Subcutaneous abdominal adipose tissue (tissue), 5 donors: ENCODE measurements at regions not wholly inside any gene's neighbourhood (a gene's known extent, or its start where the extent isn't known, plus 50 kb on each side); places are given as distances from the start of the nearest gene placed in this dataset.

Source experiments
- H3K27ac ChIP-seq: one replicate; pipeline ENCODE4 v1.7.0; 2013; ENCODE audit warnings: low read depth, mild to moderate bottlenecking, inconsistent platforms, low read length, moderate library complexity
- H3K27me3 ChIP-seq, 5 donors: one replicate each; pipeline ENCODE4 v1.7.0; 2013; ENCODE audit warnings: low read length in 5 of 5, inconsistent platforms in 1 of 5; ENCODE audit not compliant: control insufficient read depth in 5 of 5, insufficient read depth in 4 of 5
- H3K36me3 ChIP-seq, 5 donors: one replicate each; pipeline ENCODE4 v1.7.0; 2013; ENCODE audit warnings: low read length in 5 of 5; ENCODE audit not compliant: control insufficient read depth in 5 of 5, insufficient read depth in 5 of 5
- H3K4me1 ChIP-seq, 5 donors: one replicate each; pipeline ENCODE4 v1.7.0; 2013; ENCODE audit warnings: low read length in 5 of 5, mild to moderate bottlenecking in 3 of 5, moderate library complexity in 1 of 5; ENCODE audit not compliant: control insufficient read depth in 5 of 5, insufficient read depth in 5 of 5
- H3K4me3 ChIP-seq, 5 donors: one replicate each; pipeline ENCODE4 v1.7.0; 2013; ENCODE audit warnings: low read length in 5 of 5, low read depth in 1 of 5
- H3K9ac ChIP-seq, 5 donors: one replicate each; pipeline ENCODE4 v1.7.0; 2013; ENCODE audit warnings: low read length in 5 of 5, mild to moderate bottlenecking in 4 of 5, moderate library complexity in 3 of 5
- H3K9me3 ChIP-seq, 5 donors: one replicate each; pipeline ENCODE4 v1.7.0; 2013; ENCODE audit warnings: low read length in 5 of 5; ENCODE audit not compliant: control insufficient read depth in 5 of 5
- donor health status: healthy.
- donor health status: healthy.
- donor health status: healthy.
- donor health status: healthy.
- donor health status: healthy.

DNA sequence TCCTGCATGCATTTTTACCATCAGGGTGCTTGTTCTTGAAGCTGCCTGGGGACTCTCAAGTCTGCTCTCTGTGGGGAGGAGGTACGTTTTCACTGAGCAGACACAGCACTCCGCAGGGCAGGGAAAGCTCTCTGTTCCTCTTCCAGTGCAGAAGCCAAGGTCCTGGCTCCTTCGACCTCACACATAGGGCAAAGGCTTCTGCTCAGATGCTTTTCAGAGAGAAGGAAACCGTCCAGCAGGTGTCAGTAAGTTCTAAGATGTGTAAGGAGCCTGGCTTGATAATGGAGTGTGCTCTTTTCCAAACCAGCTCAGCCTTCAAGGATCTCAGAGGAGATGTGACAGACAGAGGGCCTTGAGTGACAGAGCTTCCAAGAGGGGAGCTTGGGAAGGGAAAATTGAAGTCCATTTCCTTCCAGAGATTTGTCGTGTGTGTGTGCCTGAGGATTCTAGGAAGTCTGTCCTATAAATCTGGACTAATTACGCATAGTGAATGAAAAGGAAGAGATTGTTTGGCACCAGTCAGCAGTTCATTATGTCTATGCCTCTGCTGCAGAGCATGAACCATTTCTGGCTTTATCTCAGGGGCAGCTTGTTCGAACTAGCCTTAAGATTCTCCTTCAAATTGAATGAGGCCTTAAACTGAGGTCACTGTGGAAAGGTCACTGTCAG, 67.3 kb upstream of the UPP2 start:
- peaks cover 0 to 5% (median 4%) of the 10 kb centered on the region in 5 donors for H3K4me1 ChIP-seq
- no peak overlapping the region for H3K27ac ChIP-seq
- no peaks in the 10 kb centered on the region for H3K36me3 ChIP-seq
- H3K4me3 ChIP-seq: no peak overlapping the region
- H3K27me3 ChIP-seq: no peaks in the 10 kb centered on the region
- no peak overlapping the region for H3K9ac ChIP-seq
- H3K9me3 ChIP-seq: no peaks in the 10 kb centered on the region

DNA sequence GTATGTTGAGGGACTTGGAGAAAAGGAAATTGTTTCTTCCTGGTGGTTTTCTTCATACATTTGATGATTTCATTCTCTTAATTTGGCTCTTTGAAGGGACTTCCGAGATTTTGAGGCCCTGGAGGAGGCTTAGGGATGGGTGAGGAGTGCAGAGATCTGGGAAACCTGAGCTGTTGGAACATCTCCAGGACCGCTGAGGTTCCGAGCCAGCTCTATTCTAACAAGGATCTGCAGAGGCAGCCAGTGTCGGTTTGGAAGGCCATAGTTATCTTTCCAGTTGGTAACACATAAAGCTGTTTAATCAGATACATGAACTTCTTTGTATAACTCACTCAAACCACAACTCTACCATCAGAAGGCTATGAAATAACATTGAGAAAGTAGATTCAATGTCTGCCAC, 70.3 kb upstream of the UPP2 start:
- Histone ChIP-seq H3K9me3 (no peaks in the 10 kb centered on the region), H3K4me1 (peaks cover 0 to 5% (median 4%) of the 10 kb centered on the region in 5 donors), H3K9ac (no peak overlapping the region), H3K27ac (no peak overlapping the region), H3K4me3 (no peak overlapping the region), H3K36me3 (no peaks in the 10 kb centered on the region), H3K27me3 (no peaks in the 10 kb centered on the region)

DNA sequence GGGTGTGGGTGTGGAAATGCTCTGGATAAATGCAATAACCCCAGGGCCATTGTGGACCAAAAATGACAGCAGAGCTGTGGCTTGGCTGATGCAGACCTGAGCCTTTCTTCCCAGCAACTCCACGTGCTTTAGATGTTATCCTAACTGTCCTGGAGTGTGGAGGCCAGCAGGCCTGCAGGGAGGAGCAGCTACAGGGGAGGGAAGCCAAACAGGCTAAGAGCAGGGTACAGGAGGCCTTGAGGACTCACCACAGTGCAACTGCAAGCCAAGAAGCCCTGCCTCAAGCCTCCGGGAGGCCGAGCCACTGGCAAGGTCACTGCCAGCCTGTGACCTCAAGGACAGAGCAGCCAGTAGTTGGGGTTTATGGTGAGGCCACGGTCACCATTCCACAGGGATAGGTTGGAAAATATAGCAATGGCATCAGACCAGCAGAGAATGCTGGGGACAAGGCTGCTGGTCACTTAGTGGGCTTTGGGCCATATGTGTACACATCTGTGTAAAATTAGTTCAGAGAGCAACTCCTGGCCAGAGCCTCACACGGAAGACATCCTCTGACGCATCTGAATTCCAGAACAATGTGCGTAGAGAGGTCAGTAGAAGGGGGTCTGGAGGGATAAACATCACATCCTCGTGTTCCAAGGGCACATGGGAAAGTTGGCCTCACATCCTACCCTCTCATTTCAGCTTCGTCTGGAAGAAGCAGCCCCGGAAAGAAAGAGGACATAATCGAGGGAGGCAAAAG, 76.2 kb upstream of the UPP2 start:
- no peak overlapping the region for H3K9ac ChIP-seq
- peaks cover 0 to 6% (median 0%) of the 10 kb centered on the region in 5 donors for H3K4me1 ChIP-seq
- H3K4me3 ChIP-seq: no peak overlapping the region
- H3K36me3 ChIP-seq: no peaks in the 10 kb centered on the region
- no peaks in the 10 kb centered on the region for H3K27me3 ChIP-seq
- H3K9me3 ChIP-seq: no peaks in the 10 kb centered on the region
- no peak overlapping the region for H3K27ac ChIP-seq

DNA sequence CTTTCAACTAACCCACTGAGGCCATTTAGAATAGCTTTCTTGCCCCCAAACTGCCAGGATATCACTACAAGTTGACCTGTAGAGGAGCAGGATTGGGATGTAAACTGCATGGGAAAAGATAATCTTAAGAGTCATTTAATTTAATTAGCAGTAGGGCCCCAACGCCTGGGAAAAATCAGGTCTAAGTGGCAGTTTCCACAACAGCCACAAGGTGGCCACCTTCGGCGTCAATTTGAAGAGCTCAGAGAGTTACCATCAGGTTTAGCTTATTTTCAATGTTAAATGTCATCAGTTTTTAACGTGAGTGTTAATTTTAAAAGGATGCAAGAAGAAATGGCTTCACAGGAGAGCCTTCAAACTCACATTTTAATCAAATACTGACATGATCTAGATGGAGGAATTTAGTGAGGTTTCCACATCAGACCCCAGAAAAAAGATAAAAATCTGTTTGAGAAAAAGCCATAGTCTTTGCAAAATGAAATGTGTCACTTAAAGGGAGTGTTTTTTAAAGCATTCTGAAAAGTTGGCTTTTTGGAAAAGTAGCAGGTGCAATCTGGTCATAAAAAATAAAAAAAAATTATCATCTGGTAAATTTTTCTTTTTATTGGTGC, 77.3 kb upstream of the UPP2 start:
- Histone ChIP-seq H3K36me3 (no peaks in the 10 kb centered on the region), H3K27ac (no peak overlapping the region), H3K4me3 (no peak overlapping the region)

DNA sequence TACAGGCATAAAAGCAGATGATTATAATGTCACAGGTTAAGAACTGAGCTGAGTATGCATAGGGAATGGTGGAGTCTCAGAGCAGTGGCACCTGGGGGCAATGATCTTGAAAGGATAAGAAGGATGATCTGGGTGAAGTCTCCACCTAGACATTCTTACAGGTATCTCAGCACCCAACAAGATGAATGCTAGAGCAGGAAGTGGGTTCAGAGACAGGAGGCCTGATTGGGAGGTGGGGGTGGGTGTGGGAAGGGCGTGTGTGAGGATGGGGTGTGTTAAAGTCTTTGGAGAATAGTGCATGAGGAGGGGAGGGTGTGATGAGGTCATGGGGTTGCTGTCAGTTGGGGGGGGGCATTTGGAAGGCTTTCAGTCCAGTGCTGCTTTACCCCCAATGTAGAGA, 78.8 kb upstream of the UPP2 start:
- Histone ChIP-seq H3K4me3 (no peak overlapping the region), H3K9ac (no peak overlapping the region), H3K27me3 (no peaks in the 10 kb centered on the region), H3K9me3 (no peaks in the 10 kb centered on the region), H3K4me1 (peaks cover 0 to 6% (median 0%) of the 10 kb centered on the region in 5 donors), H3K27ac (no peak overlapping the region), H3K36me3 (no peaks in the 10 kb centered on the region)

More for the DNA sequence above, 77.3 kb upstream of the UPP2 start:
- Histone ChIP-seq H3K9me3 (no peaks in the 10 kb centered on the region), H3K27me3 (no peaks in the 10 kb centered on the region), H3K4me1 (peaks cover 0 to 6% (median 0%) of the 10 kb centered on the region in 5 donors), H3K9ac (no peak overlapping the region)

DNA sequence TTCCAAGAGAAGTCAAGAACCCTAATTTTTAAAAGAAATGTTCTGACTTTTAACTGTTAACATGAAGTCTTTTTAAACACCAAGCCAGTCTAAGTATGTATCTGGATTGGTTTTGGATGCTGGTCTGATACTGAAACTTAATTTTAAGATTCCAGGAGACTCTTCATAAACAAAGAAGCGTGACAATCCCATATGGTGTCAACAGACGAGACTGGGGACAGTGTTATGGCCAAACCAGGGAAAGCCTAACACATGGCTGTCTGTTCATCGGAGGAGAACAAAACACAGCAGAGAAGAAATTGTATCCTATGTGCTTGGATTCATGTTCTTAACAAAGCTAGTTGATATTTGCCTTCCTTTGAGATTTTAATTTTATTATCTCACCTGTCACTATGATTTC, 80.5 kb upstream of the UPP2 start:
- no peak overlapping the region for H3K9ac ChIP-seq
- H3K27me3 ChIP-seq: no peaks in the 10 kb centered on the region
- no peak overlapping the region for H3K27ac ChIP-seq
- no peaks in the 10 kb centered on the region for H3K9me3 ChIP-seq
- H3K4me3 ChIP-seq: no peak overlapping the region
- H3K4me1 ChIP-seq: peaks cover 0 to 6% (median 0%) of the 10 kb centered on the region in 5 donors
- no peaks in the 10 kb centered on the region for H3K36me3 ChIP-seq

DNA sequence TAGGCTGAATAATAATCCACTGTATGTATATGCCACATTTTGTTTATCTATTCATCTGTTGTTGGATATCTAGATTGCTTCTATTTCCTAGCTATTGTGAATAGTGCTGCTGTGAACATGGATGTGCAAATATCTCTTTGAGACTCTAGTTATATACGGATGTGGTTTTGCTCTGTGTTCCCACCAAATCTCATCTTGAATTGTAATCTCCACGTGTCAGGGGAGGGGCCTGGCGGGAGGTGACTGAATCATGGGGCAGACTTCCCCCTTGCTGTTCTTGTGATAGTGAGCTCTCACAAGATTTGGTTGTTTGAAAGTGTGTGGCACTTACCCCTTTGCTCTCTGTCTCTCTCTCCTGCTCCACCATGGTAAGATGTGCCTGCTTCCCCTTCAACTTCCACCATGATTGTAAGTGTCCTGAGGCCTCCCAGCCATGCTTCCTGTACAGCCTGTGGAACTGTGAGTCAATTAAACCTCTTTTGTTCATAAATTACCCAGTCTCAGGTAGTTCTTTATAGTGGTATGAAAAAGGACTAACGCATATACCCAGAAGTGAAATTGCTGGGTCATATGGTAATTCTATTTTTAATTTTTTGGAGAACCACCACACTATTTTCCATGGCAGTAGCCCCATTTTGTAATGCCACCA, 86.1 kb upstream of the UPP2 start:
- Histone ChIP-seq H3K4me3 (no peak overlapping the region), H3K36me3 (no peaks in the 10 kb centered on the region), H3K27me3 (peaks cover 0 to 4% (median 0%) of the 10 kb centered on the region in 5 donors), H3K4me1 (peaks cover 0 to 7% (median 2%) of the 10 kb centered on the region in 5 donors), H3K27ac (no peak overlapping the region), H3K9ac (no peak overlapping the region), H3K9me3 (no peaks in the 10 kb centered on the region)

- Histone ChIP-seq H3K36me3 (no peaks in the 10 kb centered on the region), H3K9me3 (no peaks in the 10 kb centered on the region), H3K4me1 (peaks cover 0 to 11% (median 2%) of the 10 kb centered on the region in 5 donors), H3K9ac (peak overlapping the region in 1 of 5 donors; percentile 19), H3K4me3 (no peak overlapping the region), H3K27me3 (peaks cover 0 to 4% (median 0%) of the 10 kb centered on the region in 5 donors), H3K27ac (no peak overlapping the region)
These were observed 87.8 kb upstream of the UPP2 start for GRCh38 chr2:158013891-158014290.

DNA sequence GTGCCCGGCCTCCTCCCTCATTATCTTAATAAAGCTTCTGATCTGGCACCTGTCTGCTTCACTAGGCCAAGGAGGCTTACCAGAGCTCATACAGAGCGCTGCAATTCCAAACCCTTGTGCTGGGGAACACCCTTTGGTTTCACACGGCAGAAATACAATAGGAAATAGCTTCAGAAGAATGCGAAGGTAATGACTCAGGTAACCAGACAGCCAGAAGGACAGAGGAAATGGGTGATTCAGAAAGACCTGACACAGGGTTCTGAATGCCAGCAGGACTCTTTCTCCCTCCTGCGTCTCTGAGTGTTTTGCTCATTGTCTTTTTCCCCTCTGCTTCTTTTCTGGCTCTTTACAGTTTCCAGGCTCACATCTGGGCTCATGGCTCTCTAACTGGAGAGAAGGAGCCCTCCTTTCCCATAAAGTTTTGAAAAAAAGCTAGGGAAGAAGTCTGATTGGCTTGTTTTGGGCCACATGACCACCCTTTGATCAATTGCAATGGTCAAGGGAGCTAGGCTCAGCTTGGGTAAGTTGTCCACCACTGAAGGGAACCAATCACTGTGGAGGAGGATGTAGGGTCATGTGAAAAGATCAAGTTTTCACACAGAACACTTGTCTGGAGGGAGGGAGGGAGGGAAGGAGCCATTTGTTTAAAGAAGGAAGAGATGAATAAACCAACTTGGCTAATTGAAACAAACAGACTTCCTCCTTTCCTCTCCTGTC, 90.5 kb upstream of the UPP2 start:
- Histone ChIP-seq H3K27ac (no peak overlapping the region), H3K9ac (no peak overlapping the region), H3K27me3 (peaks cover 0 to 4% (median 0%) of the 10 kb centered on the region in 5 donors), H3K36me3 (no peaks in the 10 kb centered on the region), H3K4me3 (no peak overlapping the region), H3K4me1 (peaks cover 0 to 11% (median 2%) of the 10 kb centered on the region in 5 donors), H3K9me3 (no peaks in the 10 kb centered on the region)
